HG03342 (cell line): ENCODE measurements at regions not wholly inside any gene's neighbourhood (a gene's known extent, or its start where the extent isn't known, plus 50 kb on each side); places are given as distances from the start of the nearest gene placed in this dataset.
"Not testable (repeated sequence)": the region's sequence is repeated elsewhere in the genome, so short reads cannot be mapped to it uniquely, and the experiment has no call there.

Experiments used
- ATAC-seq: cut with Tn5 transposase; IDR thresholded peaks from one replicate; pipeline ENCODE4 v1.9.1; 2021; ENCODE audit warnings: mild to moderate bottlenecking, moderate library complexity; ENCODE audit not compliant: unreplicated experiment

GRCh38 chr15:96629511-96629910 is 299.0 kb downstream of the NR2F2 start:
- no peak for ATAC-seq

GRCh38 chr15:96638793-96639192 is 308.3 kb downstream of the NR2F2 start:
- ATAC-seq = no peak

- ATAC-seq = no peak
Observed at GRCh38 chr15:96645796-96646195, 315.3 kb downstream of the NR2F2 start.

DNA sequence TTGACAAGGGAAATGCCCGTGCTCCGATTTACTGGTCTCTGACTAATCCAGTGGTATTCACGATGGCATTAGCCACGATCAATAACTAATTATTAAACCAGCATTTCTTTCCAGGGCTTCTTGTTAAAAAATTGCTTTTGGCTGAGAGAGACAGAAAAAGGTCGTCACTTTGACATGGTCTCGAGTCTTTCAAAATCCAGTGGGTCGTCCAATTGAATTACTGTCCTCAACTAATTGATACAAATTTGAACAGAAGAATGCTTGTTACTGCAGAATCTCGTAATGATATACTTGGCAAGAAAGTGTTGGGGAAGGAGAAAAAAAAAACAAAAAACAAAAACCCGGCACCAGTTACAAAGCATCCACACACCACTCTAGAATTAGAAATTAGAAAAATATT is 318.4 kb downstream of the NR2F2 start:
- no peak for ATAC-seq

- no peak for ATAC-seq
Observed at GRCh38 chr15:96657096-96657495, 326.6 kb downstream of the NR2F2 start.

DNA sequence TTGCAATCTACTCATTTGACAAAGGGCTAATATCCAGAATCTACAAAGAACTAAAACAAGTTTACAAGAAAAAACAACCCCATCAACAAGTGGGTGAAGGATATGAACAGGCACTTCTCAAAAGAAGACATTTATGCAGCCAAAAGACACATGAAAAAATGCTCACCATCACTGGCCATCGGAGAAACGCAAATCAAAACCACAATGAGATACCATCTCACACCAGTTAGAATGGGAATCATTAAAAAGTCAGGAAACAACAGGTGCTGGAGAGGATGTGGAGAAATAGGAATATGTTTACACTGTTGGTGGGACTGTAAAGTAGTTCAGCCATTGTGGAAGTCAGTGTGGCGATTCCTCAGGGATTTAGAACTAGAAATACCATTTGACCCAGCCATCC is 336.5 kb downstream of the NR2F2 start:
- not testable (repeated sequence) for ATAC-seq

- no peak for ATAC-seq
Observed at GRCh38 chr15:96670389-96670788, 339.9 kb downstream of the NR2F2 start.

DNA sequence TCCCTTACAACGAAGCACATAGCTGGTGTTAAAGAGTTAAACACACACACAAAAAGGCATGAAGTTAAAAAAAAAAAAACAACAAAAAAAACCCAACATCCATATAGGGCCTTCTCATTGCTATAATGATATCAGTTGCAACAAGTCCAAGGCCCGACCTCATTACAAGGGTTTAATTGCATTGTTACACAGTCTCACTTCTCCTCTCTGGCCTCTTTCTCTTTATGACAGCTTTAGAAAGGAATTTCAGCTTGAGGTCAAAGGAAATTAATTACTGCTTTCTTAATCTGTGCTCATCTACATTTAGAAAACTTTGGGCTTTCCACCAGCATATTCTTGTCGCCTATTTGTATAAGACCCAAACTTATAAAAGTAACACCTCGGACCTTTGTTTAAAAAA is 342.1 kb downstream of the NR2F2 start:
- ATAC-seq = no peak

DNA sequence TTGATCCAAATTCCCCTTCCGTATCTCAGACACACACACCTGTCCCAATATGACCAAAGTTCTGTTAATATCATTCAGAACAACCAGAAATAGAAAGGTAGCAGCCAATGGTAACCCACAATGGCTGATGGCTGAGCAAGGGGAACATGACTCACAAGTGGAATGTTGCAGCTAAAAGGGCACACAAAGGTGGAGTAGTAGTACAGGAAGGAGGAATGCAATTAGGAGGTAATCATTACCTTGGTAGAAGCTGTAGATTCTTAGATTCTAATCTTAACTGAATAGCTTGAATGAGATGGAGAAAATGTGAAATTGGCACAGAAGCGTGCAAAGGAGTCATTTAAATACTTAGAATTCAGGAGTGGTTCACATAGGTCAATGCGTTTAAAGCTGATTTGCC is 347.9 kb downstream of the NR2F2 start:
- ATAC-seq = no peak

- no peak for ATAC-seq
Observed at GRCh38 chr15:96687388-96688107, 357.0 kb downstream of the NR2F2 start.

DNA sequence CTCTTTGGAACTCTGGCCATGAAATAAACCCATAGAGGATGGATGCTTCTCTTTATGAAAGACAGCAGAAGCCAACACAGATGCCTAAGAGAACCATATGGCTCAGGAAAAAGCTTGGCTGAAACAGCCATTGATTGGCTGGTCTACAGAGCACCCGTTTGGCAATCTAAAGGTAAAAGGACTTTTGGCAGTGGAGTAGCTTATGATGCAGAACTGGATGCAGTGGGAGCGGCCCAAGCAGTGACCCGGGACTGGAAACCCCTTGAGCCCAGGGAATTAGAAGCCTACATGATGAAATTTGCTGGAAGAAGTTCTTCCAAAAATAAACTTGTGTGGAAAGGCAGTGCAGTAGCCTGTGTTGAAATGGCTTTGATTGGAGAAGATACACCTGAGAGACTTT is 360.2 kb downstream of the NR2F2 start:
- ATAC-seq = no peak

DNA sequence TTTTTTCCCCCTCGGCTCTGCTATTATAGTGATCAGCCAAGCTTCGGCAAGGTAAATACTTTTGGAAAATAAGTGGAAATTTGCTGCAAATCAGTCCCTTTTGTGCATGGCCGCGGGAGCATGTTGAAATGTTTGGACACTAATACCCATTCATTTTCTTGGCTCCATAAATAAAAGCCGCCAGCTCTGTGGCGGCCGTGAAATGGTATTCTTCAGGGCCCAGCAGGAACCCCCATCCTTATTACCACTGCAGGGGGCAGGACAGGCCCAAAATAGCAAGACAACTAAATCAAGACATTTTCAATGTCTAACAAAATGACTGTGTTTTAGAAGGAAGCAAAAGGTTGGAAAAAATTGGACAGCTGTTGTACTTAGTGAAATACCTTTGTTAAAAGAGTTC is 362.3 kb downstream of the NR2F2 start:
- no peak for ATAC-seq

DNA sequence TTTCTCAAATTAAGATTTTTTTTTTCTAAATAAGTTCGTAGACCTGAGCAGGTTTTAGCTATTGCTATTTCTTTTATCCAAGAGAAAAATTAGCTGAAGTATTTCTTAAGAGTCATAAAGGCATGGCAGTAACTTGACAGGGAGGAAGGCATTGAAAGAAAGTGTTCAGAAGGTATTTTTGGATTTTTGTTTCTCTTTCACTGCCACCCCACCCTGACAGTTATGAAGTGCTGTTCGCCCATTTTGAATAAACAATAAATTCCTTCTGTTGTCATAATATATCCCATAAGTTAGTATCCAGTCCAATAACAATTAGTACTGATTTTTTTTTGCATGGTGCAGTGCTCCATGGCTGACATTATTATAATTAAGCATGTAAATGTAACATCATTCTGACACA is 363.0 kb downstream of the NR2F2 start:
- ATAC-seq = no peak

GRCh38 chr15:96693990-96694517 is 363.6 kb downstream of the NR2F2 start:
- ATAC-seq = no peak

- ATAC-seq = no peak
Observed at GRCh38 chr15:96695426-96695825, 364.9 kb downstream of the NR2F2 start.

DNA sequence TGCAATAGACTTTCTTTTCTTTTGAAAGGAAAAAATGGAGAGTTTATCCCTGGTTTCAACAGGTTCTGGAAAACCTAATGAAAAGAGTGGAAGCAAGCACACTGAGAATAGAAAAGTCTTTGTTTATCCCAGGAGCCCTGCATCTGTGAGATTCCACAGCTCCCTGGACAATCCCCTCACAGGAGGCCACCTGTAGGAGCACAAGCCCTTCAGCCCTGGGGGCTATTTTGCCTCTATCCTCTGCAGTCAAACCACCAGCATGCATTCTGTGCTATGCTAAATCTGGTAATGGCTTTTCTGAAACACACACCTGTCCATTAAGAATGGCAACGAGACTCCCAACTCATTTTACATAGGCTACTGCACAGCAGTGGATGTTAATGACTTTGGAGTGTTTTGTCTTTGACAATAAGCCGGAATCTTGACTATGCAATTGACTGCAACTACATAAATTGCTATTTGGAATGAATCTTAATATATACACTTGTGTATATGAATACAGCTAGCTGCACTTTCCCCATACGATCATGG is 369.4 kb downstream of the NR2F2 start:
- ATAC-seq = no peak

GRCh38 chr15:96700555-96700954 is 370.1 kb downstream of the NR2F2 start:
- ATAC-seq = no peak

DNA sequence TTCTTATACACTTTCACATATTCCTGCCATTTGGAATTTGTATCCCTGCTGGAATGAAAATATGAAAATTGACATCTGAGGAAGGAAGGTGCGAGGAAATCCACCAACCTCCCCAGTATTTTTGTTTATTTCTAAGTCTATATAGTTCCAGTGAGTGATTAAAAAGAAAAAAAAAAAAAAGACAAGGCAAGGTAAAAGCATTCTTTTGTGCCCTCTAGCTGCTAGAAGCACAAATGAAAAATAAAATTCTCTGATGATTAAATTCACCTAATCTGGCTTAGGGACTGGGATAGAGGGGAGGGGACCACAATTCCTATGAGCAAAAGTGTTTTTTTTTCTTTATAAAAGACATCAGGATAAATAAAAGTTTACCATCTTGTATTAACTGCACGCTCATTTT is 370.9 kb downstream of the NR2F2 start:
- ATAC-seq = no peak

- ATAC-seq = no peak
Observed at GRCh38 chr15:96701877-96702276, 371.4 kb downstream of the NR2F2 start.

- ATAC-seq = no peak
Observed at GRCh38 chr15:96702589-96702988, 372.1 kb downstream of the NR2F2 start.

DNA sequence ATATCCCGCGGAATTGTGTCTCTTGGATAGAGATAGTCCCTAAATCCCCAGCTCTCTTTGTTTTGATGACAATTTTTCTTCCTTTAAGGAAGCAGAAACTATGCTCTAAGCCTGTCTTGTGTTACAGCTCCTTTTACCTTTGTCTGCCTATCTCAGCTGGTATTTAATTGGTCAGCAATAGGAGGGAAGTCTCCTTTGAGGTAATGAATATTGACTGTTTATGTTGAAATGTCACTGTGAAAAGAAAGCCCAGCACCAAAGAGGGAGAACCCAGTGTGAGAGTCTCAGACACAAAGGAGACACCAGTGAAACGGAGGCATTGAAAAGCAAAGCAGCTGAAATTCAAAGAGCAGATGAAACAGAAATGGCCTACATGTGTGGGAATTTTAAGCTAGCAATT is 372.6 kb downstream of the NR2F2 start:
- ATAC-seq = no peak

DNA sequence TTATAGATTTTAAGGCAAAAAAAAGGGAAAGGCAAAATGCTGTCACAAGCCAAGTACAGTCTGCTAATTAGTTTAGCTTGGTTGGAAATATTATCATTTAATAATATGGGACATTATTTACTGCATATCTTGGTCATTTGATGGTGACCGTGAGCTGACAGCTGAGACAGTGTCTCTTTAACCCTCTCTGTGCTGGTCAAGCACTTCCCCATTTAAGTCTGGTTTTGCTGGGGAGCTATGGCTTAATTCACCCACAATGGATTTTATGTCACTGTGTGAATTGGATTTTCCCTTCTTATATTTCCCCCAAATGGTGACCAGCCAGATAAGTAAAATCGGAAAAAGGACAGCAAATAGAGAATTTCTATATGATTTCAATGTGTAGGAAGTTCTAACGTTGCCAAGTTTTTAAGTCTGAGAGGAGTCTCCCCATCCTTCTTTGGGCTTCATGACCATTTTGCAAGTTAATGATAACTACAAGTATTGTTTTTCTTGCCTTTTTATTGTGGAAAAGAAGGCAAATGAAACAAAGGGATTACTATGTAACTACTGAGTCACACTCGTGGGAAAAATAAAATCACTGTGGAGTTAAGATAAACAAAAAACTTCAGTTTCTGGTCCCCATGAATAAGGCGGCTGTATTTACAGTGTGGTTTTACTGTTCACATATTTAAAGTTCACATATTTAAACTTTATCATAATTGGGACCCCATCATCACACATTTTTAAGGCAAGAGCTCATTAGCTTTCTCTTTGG is 373.5 kb downstream of the NR2F2 start:
- no peak for ATAC-seq
